ENCODE measurements at regions not wholly inside any gene's neighbourhood (a gene's known extent, or its start where the extent isn't known, plus 50 kb on each side); places are given as distances from the start of the nearest gene placed in this dataset.

DNA sequence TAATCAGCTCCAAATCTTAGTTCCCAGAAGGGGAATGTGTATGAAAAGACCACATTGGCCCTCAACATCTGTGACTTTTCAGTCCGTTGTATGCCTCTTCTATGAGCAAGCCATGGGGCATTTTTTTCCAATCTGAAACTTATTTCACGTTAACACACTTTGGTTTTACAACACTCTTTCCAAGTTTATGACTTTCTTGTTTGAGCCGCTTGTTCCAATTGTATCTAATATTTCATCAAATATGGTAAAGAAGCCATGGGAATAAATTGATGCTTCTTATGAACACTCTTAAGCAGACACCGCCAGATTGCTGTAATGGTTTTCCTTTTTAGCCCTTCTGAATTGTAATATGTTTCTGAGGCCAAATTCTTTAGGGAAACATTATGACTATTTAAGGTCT is 359.9 kb downstream of the HLX start:
- no peak for ATAC-seq
- TF ChIP-seq, protein P1, sequence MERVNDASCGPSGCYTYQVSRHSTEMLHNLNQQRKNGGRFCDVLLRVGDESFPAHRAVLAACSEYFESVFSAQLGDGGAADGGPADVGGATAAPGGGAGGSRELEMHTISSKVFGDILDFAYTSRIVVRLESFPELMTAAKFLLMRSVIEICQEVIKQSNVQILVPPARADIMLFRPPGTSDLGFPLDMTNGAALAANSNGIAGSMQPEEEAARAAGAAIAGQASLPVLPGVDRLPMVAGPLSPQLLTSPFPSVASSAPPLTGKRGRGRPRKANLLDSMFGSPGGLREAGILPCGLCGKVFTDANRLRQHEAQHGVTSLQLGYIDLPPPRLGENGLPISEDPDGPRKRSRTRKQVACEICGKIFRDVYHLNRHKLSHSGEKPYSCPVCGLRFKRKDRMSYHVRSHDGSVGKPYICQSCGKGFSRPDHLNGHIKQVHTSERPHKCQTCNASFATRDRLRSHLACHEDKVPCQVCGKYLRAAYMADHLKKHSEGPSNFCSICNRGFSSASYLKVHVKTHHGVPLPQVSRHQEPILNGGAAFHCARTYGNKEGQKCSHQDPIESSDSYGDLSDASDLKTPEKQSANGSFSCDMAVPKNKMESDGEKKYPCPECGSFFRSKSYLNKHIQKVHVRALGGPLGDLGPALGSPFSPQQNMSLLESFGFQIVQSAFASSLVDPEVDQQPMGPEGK (CRISPR knock-in tag; IDR thresholded peaks at IDR 0.05; ENCODE audit: borderline replicate concordance) = no peak
- TF ChIP-seq, protein P2, sequence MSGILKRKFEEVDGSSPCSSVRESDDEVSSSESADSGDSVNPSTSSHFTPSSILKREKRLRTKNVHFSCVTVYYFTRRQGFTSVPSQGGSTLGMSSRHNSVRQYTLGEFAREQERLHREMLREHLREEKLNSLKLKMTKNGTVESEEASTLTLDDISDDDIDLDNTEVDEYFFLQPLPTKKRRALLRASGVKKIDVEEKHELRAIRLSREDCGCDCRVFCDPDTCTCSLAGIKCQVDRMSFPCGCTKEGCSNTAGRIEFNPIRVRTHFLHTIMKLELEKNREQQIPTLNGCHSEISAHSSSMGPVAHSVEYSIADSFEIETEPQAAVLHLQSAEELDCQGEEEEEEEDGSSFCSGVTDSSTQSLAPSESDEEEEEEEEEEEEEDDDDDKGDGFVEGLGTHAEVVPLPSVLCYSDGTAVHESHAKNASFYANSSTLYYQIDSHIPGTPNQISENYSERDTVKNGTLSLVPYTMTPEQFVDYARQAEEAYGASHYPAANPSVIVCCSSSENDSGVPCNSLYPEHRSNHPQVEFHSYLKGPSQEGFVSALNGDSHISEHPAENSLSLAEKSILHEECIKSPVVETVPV (CRISPR knock-in tag; IDR thresholded peaks at IDR 0.05) = no peak
- TF ChIP-seq TSHZ2 (CRISPR knock-in tag; IDR thresholded peaks at IDR 0.05) (no peak), ESRRG (CRISPR knock-in tag; IDR thresholded peaks at IDR 0.05) (no peak), ZFP3 (CRISPR knock-in tag; IDR thresholded peaks at IDR 0.05) (no peak), ISL1 (CRISPR knock-in tag; IDR thresholded peaks at IDR 0.05) (no peak), ARNTL (CRISPR knock-in tag; IDR thresholded peaks at IDR 0.05; ENCODE audit: borderline replicate concordance, low read depth) (no peak), TCF4 (CRISPR knock-in tag; IDR thresholded peaks at IDR 0.05; ENCODE audit: borderline replicate concordance) (no peak), GLIS3 (CRISPR knock-in tag; IDR thresholded peaks at IDR 0.05) (no peak), CSDC2 (CRISPR knock-in tag; IDR thresholded peaks at IDR 0.05) (no peak), CREB5 (CRISPR knock-in tag; IDR thresholded peaks at IDR 0.05; ENCODE audit: low read depth) (no peak), OSR1 (CRISPR knock-in tag; IDR thresholded peaks at IDR 0.05) (no peak)
- TF ChIP-seq, protein P3, sequence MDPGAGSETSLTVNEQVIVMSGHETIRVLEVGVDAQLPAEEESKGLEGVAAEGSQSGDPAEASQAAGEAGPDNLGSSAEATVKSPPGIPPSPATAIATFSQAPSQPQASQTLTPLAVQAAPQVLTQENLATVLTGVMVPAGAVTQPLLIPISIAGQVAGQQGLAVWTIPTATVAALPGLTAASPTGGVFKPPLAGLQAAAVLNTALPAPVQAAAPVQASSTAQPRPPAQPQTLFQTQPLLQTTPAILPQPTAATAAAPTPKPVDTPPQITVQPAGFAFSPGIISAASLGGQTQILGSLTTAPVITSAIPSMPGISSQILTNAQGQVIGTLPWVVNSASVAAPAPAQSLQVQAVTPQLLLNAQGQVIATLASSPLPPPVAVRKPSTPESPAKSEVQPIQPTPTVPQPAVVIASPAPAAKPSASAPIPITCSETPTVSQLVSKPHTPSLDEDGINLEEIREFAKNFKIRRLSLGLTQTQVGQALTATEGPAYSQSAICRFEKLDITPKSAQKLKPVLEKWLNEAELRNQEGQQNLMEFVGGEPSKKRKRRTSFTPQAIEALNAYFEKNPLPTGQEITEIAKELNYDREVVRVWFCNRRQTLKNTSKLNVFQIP (CRISPR knock-in tag; IDR thresholded peaks at IDR 0.05; ENCODE audit: borderline replicate concordance, low read depth) = no peak

DNA sequence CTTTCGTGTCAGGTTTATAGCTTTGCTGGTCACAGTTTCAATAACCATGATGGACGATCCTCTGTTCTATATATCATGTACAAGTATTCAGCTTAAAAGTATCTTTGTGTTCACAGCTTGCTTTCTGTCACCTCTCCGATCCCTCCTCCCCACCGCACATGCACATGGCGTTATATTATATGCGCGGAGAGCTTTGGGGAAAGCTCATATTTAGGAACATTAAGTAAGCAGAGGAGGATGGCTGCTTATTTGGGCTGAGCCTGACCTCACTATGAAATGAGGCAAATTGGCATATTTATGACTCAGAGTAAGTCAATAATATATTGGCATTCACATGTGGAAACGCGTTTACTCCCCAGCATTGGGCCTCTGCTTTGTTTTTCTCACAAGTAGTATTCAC is 360.5 kb downstream of the HLX start:
- TF ChIP-seq, protein P1 (CRISPR knock-in tag; IDR thresholded peaks at IDR 0.05; ENCODE audit: borderline replicate concordance) = no peak
- TF ChIP-seq ESRRG (CRISPR knock-in tag; IDR thresholded peaks at IDR 0.05) (no peak), ZFP3 (CRISPR knock-in tag; IDR thresholded peaks at IDR 0.05) (no peak), ARNTL (CRISPR knock-in tag; IDR thresholded peaks at IDR 0.05; ENCODE audit: borderline replicate concordance, low read depth) (no peak), ZNF565 (CRISPR knock-in tag; conservative IDR thresholded peaks at IDR 0.05; ENCODE audit: low read depth) (no peak), TOX (CRISPR knock-in tag; IDR thresholded peaks at IDR 0.05; ENCODE audit: borderline replicate concordance) (no peak)
- TF ChIP-seq, protein P3 (CRISPR knock-in tag; IDR thresholded peaks at IDR 0.05; ENCODE audit: borderline replicate concordance, low read depth) = no peak
- ATAC-seq = no peak

DNA sequence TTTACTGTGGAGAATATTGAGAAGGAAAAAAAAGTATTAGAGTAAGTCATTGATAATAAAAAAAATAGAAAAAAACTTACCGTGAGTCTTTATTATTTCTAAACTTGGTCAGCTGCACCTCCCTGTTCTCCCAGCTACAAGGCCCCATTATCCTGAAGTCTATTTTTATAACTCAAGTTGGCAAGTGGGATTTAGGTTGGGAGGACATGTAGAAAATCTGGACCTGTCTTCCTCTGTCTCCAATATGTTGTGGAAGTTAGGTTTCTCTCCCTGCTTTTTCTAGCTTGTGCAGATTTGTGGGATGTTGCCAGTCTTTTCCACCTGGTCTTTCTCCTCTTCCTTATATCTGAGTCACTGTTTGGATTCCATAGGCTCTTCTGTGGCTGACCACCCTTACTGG is 361.4 kb downstream of the HLX start:
- no peak for ATAC-seq
- TF ChIP-seq, protein P3 (CRISPR knock-in tag; IDR thresholded peaks at IDR 0.05; ENCODE audit: borderline replicate concordance, low read depth) = no peak
- TF ChIP-seq OSR1 (CRISPR knock-in tag; IDR thresholded peaks at IDR 0.05) (no peak), ARNTL (CRISPR knock-in tag; IDR thresholded peaks at IDR 0.05; ENCODE audit: borderline replicate concordance, low read depth) (no peak), ISL1 (CRISPR knock-in tag; IDR thresholded peaks at IDR 0.05) (no peak), ZFP30 (CRISPR knock-in tag; IDR thresholded peaks at IDR 0.05) (no peak), TCF4 (CRISPR knock-in tag; IDR thresholded peaks at IDR 0.05; ENCODE audit: borderline replicate concordance) (no peak), ZNF70 (CRISPR knock-in tag; IDR thresholded peaks at IDR 0.05) (no peak)
